Stomach (tissue), 4 donors: ENCODE measurements at regions not wholly inside any gene's neighbourhood (a gene's known extent, or its start where the extent isn't known, plus 50 kb on each side); places are given as distances from the start of the nearest gene placed in this dataset.

Source experiments
- CTCF ChIP-seq, 7 experiments: fragments of 450-650 bp in 4 of 7; fragments of 200-600 bp in 3 of 7; sonication (generic) in 3 of 7; IDR thresholded peaks; one replicate each; pipeline ENCODE4 v1.5.1; 2016 to 2019; ENCODE audit warnings: antibody characterized with exemption in 7 of 7, control low read depth in 2 of 7, mild to moderate bottlenecking in 1 of 7
- EP300 ChIP-seq: sonication (generic); formaldehyde crosslinking; IDR thresholded peaks from one replicate; pipeline ENCODE4 v1.6.1; 2017; ENCODE audit warnings: antibody characterized with exemption
- POLR2A ChIP-seq, 4 donors: fragments of 450-650 bp; IDR thresholded peaks; one replicate each; pipeline ENCODE4 v1.6.1; 2016; ENCODE audit warnings: antibody characterized with exemption in 4 of 4, control low read depth in 2 of 4, mild to moderate bottlenecking in 1 of 4, moderate library complexity in 1 of 4
- POLR2AphosphoS5 ChIP-seq, 3 donors: sonication (generic); formaldehyde crosslinking; IDR thresholded peaks; one replicate each; pipeline ENCODE4 v1.6.1; 2016; ENCODE audit warnings: antibody characterized with exemption in 3 of 3

GRCh38 chr17:73806768-73807167, 162.5 kb upstream of the SDK2 start:
- TF ChIP-seq POLR2AphosphoS5 (IDR thresholded peaks at IDR 0.05) (no peak), CTCF (IDR thresholded peaks at IDR 0.05) (no peak), EP300 (no peak), POLR2A (IDR thresholded peaks at IDR 0.05) (no peak)
